Gastrocnemius medialis (tissue), 4 donors: ENCODE measurements at regions not wholly inside any gene's neighbourhood (a gene's known extent, or its start where the extent isn't known, plus 50 kb on each side); places are given as distances from the start of the nearest gene placed in this dataset.

Source experiments
- ATAC-seq, 2 donors: fragments of 150-250 bp; one replicate each; pipeline ENCODE4 v1.9.1; 2016
- DNase-seq, 2 donors: peaks; one replicate each; pipeline ENCODE4 v3.0.0-alpha.2; 2019
- H3K27ac ChIP-seq, 4 donors: fragments of 200-600 bp; sonication (generic); 1 replicate in 1 of 4; 2 replicates in 3 of 4; pipeline ENCODE4 v1.5.1; 2016 to 2018; ENCODE audit warnings: mild to moderate bottlenecking in 2 of 4, moderate library complexity in 1 of 4
- H3K27me3 ChIP-seq, 3 donors: fragments of 200-600 bp; sonication (generic) in 2 of 3; 1 replicate in 1 of 3; 2 replicates in 2 of 3; pipeline versions ENCODE4 v1.5.1 to v1.6.0; 2016 to 2019; ENCODE audit warnings: mild to moderate bottlenecking in 1 of 3, moderate library complexity in 1 of 3
- H3K36me3 ChIP-seq, 2 donors: fragments of 200-600 bp; sonication (generic) in 1 of 2; one replicate each; pipeline ENCODE4 v1.5.1; 2017 to 2018
- H3K4me1 ChIP-seq, 2 donors: fragments of 200-600 bp; sonication (generic) in 1 of 2; one replicate each; pipeline ENCODE4 v1.5.1; 2016 to 2017; ENCODE audit warnings: mild to moderate bottlenecking in 2 of 2
- H3K4me3 ChIP-seq, 4 donors: fragments of 200-600 bp; sonication (generic) in 3 of 4; 1 replicate in 1 of 4; 2 replicates in 3 of 4; pipeline ENCODE4 v1.5.1; 2016 to 2019; ENCODE audit warnings: mild to moderate bottlenecking in 2 of 4
- H3K9me3 ChIP-seq, 3 donors: fragments of 200-600 bp; sonication (generic) in 2 of 3; 1 replicate in 1 of 3; 2 replicates in 2 of 3; pipeline ENCODE4 v1.5.1; 2016 to 2019
- POLR2A ChIP-seq, 2 donors: fragments of 450-650 bp; IDR thresholded peaks; one replicate each; pipeline ENCODE4 v1.6.1; 2017; ENCODE audit warnings: antibody characterized with exemption in 2 of 2, mild to moderate bottlenecking in 2 of 2, moderate library complexity in 2 of 2
- in situ Hi-C, 4 donors: fragments of 200-750 bp; cut with MboI; loops; one replicate each; pipeline versions ENCODE4 v1.15.0 to v1.8.0; 2017; ENCODE audit warnings: low sequenced_read_pairs in 4 of 4
- intact Hi-C: fragments of 100-400 bp; cut with DNase I; formaldehyde crosslinking; loops from one replicate; pipeline ENCODE4 v1.15.1; 2023; ENCODE audit warnings: low total_unique reads
- TF ChIP-seq, protein P1 (sequence below), 5 experiments: fragments of 450-650 bp in 3 of 5; fragments of 200-600 bp in 2 of 5; sonication (generic) in 2 of 5; IDR thresholded peaks in 4 of 5; conservative IDR thresholded peaks in 1 of 5; 1 replicate in 4 of 5; 2 replicates in 1 of 5; pipeline ENCODE4 v1.5.1; 2016 to 2019; ENCODE audit warnings: antibody characterized with exemption in 5 of 5, mild to moderate bottlenecking in 3 of 5, moderate library complexity in 3 of 5

GRCh38 chr15:95895508-95895907 is 435.0 kb upstream of the NR2F2 start:
- no peak overlapping the region for H3K4me3 ChIP-seq
- no peak for DNase-seq
- H3K27ac ChIP-seq, result no peak overlapping the region
- H3K27me3 ChIP-seq, result no peaks in the 10 kb centered on the region
- no peak for ATAC-seq
- no peaks in the 10 kb centered on the region for H3K4me1 ChIP-seq
- H3K36me3 ChIP-seq, result no peaks in the 10 kb centered on the region
- TF ChIP-seq POLR2A (IDR thresholded peaks at IDR 0.05), result no peak
- TF ChIP-seq, protein P1, sequence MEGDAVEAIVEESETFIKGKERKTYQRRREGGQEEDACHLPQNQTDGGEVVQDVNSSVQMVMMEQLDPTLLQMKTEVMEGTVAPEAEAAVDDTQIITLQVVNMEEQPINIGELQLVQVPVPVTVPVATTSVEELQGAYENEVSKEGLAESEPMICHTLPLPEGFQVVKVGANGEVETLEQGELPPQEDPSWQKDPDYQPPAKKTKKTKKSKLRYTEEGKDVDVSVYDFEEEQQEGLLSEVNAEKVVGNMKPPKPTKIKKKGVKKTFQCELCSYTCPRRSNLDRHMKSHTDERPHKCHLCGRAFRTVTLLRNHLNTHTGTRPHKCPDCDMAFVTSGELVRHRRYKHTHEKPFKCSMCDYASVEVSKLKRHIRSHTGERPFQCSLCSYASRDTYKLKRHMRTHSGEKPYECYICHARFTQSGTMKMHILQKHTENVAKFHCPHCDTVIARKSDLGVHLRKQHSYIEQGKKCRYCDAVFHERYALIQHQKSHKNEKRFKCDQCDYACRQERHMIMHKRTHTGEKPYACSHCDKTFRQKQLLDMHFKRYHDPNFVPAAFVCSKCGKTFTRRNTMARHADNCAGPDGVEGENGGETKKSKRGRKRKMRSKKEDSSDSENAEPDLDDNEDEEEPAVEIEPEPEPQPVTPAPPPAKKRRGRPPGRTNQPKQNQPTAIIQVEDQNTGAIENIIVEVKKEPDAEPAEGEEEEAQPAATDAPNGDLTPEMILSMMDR (IDR thresholded peaks at IDR 0.05 in 4 of 5, conservative IDR thresholded peaks at IDR 0.05 in 1 of 5), result no peak
- in situ Hi-C loops, result no loop called here
- intact Hi-C loops, result no loop called here
- H3K9me3 ChIP-seq, result no peaks in the 10 kb centered on the region

DNA sequence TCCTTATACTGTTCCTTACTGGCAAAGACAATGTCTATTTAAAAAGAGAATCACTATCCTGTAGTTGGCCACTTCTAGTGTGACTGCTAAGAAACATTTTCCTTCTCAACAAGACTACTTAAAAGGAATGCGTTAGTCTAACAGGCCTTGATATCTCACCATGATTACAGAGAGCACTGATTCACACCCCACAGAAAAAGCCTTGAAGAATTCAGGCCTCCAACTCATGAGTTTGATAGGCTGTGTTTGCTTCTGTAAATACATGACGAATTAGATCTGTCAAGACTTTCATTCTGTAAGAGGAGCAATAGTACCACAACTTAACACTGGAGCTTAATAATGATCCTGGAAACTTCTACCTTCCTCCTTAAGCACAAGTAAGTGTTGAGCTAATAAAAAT is 432.8 kb upstream of the NR2F2 start:
- no peak overlapping the region for H3K27ac ChIP-seq
- no peaks in the 10 kb centered on the region for H3K9me3 ChIP-seq
- intact Hi-C loops (no loop called here), in situ Hi-C loops (no loop called here)
- H3K4me3 ChIP-seq, result no peak overlapping the region
- TF ChIP-seq, protein P1 (IDR thresholded peaks at IDR 0.05 in 4 of 5, conservative IDR thresholded peaks at IDR 0.05 in 1 of 5), result no peak
- TF ChIP-seq POLR2A (IDR thresholded peaks at IDR 0.05), result no peak
- DNase-seq (no peak), ATAC-seq (no peak)
- no peaks in the 10 kb centered on the region for H3K27me3 ChIP-seq
- H3K36me3 ChIP-seq, result no peaks in the 10 kb centered on the region
- no peaks in the 10 kb centered on the region for H3K4me1 ChIP-seq

DNA sequence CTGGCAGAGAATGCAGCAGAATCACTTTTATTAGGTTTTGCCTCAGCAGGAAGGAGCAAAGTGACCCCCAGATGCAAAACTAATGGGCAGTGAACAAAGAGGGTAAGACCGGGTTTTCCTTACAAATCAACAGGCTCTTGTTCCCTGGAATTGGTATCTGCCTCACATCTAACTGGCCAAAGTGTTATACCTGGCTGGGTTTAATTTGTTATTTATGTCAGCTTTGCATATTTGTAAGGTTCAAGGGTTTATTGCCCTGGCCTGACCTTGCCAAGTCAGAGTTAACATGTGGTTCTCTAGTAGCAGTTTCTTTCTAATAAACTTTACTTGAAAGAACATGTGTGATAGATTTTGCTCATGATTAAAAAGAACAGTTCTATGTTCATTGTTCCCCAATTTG is 431.7 kb upstream of the NR2F2 start:
- in situ Hi-C loops (no loop called here), intact Hi-C loops (no loop called here)
- H3K4me3 ChIP-seq, result no peak overlapping the region
- no peaks in the 10 kb centered on the region for H3K27me3 ChIP-seq
- H3K4me1 ChIP-seq, result no peaks in the 10 kb centered on the region
- no peaks in the 10 kb centered on the region for H3K36me3 ChIP-seq
- no peak for DNase-seq
- no peaks in the 10 kb centered on the region for H3K9me3 ChIP-seq
- no peak overlapping the region for H3K27ac ChIP-seq
- no peak for ATAC-seq
- no peak for TF ChIP-seq POLR2A (IDR thresholded peaks at IDR 0.05)
- TF ChIP-seq, protein P1 (IDR thresholded peaks at IDR 0.05 in 4 of 5, conservative IDR thresholded peaks at IDR 0.05 in 1 of 5), result no peak

DNA sequence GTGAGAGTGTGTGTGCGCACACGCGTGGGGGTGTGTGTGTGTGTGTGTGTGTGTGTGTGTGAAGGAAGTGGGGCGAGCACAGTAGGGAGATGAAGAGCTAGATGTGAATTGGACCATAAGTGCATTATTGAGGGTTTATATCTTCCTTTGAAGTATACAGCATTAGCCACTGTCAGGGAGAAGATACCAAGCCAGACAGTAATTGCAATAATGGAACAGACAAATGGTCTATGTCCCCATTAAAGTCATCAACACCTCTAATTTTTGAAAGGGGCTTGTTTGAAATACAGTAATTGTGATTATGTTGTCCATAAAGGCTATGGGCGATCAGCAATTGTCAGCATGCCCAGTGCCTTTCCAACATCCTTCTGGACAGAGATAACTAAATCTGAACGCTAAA is 429.2 kb upstream of the NR2F2 start:
- Histone ChIP-seq H3K27me3 (no peaks in the 10 kb centered on the region), H3K4me3 (no peak overlapping the region), H3K36me3 (no peaks in the 10 kb centered on the region), H3K9me3 (no peaks in the 10 kb centered on the region), H3K4me1 (no peaks in the 10 kb centered on the region), H3K27ac (no peak overlapping the region)
- in situ Hi-C loops (no loop called here), intact Hi-C loops (no loop called here)
- ATAC-seq, result no peak
- TF ChIP-seq, protein P1 (IDR thresholded peaks at IDR 0.05 in 4 of 5, conservative IDR thresholded peaks at IDR 0.05 in 1 of 5), result no peak
- TF ChIP-seq POLR2A (IDR thresholded peaks at IDR 0.05), result no peak
- no peak for DNase-seq

- no peaks in the 10 kb centered on the region for H3K36me3 ChIP-seq
- H3K27ac ChIP-seq, result no peak overlapping the region
- in situ Hi-C loops, result no loop called here
- no peaks in the 10 kb centered on the region for H3K9me3 ChIP-seq
- TF ChIP-seq, protein P1 (IDR thresholded peaks at IDR 0.05 in 4 of 5, conservative IDR thresholded peaks at IDR 0.05 in 1 of 5), result no peak
- TF ChIP-seq POLR2A (IDR thresholded peaks at IDR 0.05), result no peak
- no peaks in the 10 kb centered on the region for H3K4me1 ChIP-seq
- H3K4me3 ChIP-seq, result no peak overlapping the region
- H3K27me3 ChIP-seq, result no peaks in the 10 kb centered on the region
- intact Hi-C loops, result no loop called here
- no peak for ATAC-seq
- DNase-seq, result no peak
These were observed 427.9 kb upstream of the NR2F2 start for GRCh38 chr15:95902606-95903005.
